Colonic mucosa (tissue), 4 donors: ENCODE measurements at regions not wholly inside any gene's neighbourhood (a gene's known extent, or its start where the extent isn't known, plus 50 kb on each side); places are given as distances from the start of the nearest gene placed in this dataset.

Experiments used
- DNase-seq: peaks from one replicate; pipeline ENCODE4 v3.0.0-alpha.2; 2020
- H3K27ac ChIP-seq: fragments of 200-600 bp; one replicate; pipeline ENCODE4 v1.8.0; 2021
- H3K27me3 ChIP-seq: fragments of 200-600 bp; one replicate; pipeline ENCODE4 v1.8.0; 2021
- H3K36me3 ChIP-seq: fragments of 200-600 bp; one replicate; pipeline ENCODE4 v1.8.0; 2021
- H3K4me1 ChIP-seq: fragments of 200-600 bp; one replicate; pipeline ENCODE4 v1.8.0; 2021; ENCODE audit warnings: mild to moderate bottlenecking
- H3K4me3 ChIP-seq: fragments of 200-600 bp; one replicate; pipeline ENCODE4 v1.8.0; 2021
- H3K9ac ChIP-seq, 2 donors: one replicate each; pipeline ENCODE4 v1.7.0; 2013; ENCODE audit warnings: control low read depth in 2 of 2, low read depth in 2 of 2, low read length in 2 of 2
- H3K9me3 ChIP-seq: fragments of 200-600 bp; one replicate; pipeline ENCODE4 v1.8.0; 2021
- CTCF ChIP-seq: fragments of 200-600 bp; IDR thresholded peaks from one replicate; pipeline ENCODE4 v1.8.0; 2022; ENCODE audit warnings: antibody characterized with exemption, mild to moderate bottlenecking
- intact Hi-C: fragments of 100-400 bp; cut with DNase I; formaldehyde crosslinking; loops from one replicate; pipeline ENCODE4 v1.14.1; 2022
- donor health status: healthy.
- donor health status: DM: no; HTN: no; CAD: no.
- donor health status: DM: no; HTN: no; CAD: no.

- intact Hi-C loops, result no loop called here
- DNase-seq, result no peak
- Histone ChIP-seq H3K4me3 (no peak overlapping the region), H3K27me3 (no peaks in the 10 kb centered on the region), H3K36me3 (no peaks in the 10 kb centered on the region), H3K4me1 (no peaks in the 10 kb centered on the region), H3K27ac (no peak overlapping the region), H3K9ac (no peak overlapping the region), H3K9me3 (no peaks in the 10 kb centered on the region)
- no peak for TF ChIP-seq CTCF
These were observed 1567.4 kb downstream of the EFNB2 start for GRCh38 chr13:104967836-104968630.

GRCh38 chr13:104967376-104967775 is 1568.1 kb downstream of the EFNB2 start:
- no peak for TF ChIP-seq CTCF

GRCh38 chr13:104962411-104962810 is 1573.1 kb downstream of the EFNB2 start:
- H3K4me1 ChIP-seq, result no peaks in the 10 kb centered on the region
- no peak overlapping the region for H3K9ac ChIP-seq
- H3K27ac ChIP-seq, result no peak overlapping the region
- no peaks in the 10 kb centered on the region for H3K27me3 ChIP-seq
- H3K9me3 ChIP-seq, result no peaks in the 10 kb centered on the region
- no peak for TF ChIP-seq CTCF
- no peak overlapping the region for H3K4me3 ChIP-seq
- no peak for DNase-seq
- intact Hi-C loops, result no loop called here
- no peaks in the 10 kb centered on the region for H3K36me3 ChIP-seq

More at GRCh38 chr13:104967376-104967775, 1568.1 kb downstream of the EFNB2 start:
- Histone ChIP-seq H3K4me3 (no peak overlapping the region), H3K9me3 (no peaks in the 10 kb centered on the region), H3K9ac (no peak overlapping the region), H3K27me3 (no peaks in the 10 kb centered on the region), H3K4me1 (no peaks in the 10 kb centered on the region), H3K27ac (no peak overlapping the region), H3K36me3 (no peaks in the 10 kb centered on the region)
- DNase-seq, result no peak
- intact Hi-C loops, result no loop called here

- DNase-seq, result no peak
- no peak overlapping the region for H3K9ac ChIP-seq
- TF ChIP-seq CTCF, result no peak
- intact Hi-C loops, result no loop called here
- no peaks in the 10 kb centered on the region for H3K9me3 ChIP-seq
- H3K36me3 ChIP-seq, result no peaks in the 10 kb centered on the region
- no peak overlapping the region for H3K4me3 ChIP-seq
- H3K27me3 ChIP-seq, result no peaks in the 10 kb centered on the region
- H3K4me1 ChIP-seq, result no peaks in the 10 kb centered on the region
- H3K27ac ChIP-seq, result no peak overlapping the region
These were observed 1574.2 kb downstream of the EFNB2 start for GRCh38 chr13:104961246-104961645.

- TF ChIP-seq CTCF, result no peak
- Histone ChIP-seq H3K27ac (no peak overlapping the region), H3K27me3 (no peaks in the 10 kb centered on the region), H3K36me3 (no peaks in the 10 kb centered on the region), H3K9me3 (no peaks in the 10 kb centered on the region), H3K4me1 (no peaks in the 10 kb centered on the region), H3K4me3 (no peak overlapping the region), H3K9ac (no peak overlapping the region)
- intact Hi-C loops, result no loop called here
- no peak for DNase-seq
These were observed 1581.3 kb downstream of the EFNB2 start for GRCh38 chr13:104954210-104954609.
